ENCODE measurements at regions not wholly inside any gene's neighbourhood (a gene's known extent, or its start where the extent isn't known, plus 50 kb on each side); places are given as distances from the start of the nearest gene placed in this dataset.

- TF ChIP-seq ELF4 (CRISPR knock-in tag; IDR thresholded peaks at IDR 0.05; ENCODE audit: low read depth): no peak
- TF ChIP-seq FOXK1 (CRISPR knock-in tag; IDR thresholded peaks at IDR 0.05): no peak
Measured at GRCh38 chr13:33489563-33489962, 204.0 kb upstream of the STARD13 start (continued).

DNA sequence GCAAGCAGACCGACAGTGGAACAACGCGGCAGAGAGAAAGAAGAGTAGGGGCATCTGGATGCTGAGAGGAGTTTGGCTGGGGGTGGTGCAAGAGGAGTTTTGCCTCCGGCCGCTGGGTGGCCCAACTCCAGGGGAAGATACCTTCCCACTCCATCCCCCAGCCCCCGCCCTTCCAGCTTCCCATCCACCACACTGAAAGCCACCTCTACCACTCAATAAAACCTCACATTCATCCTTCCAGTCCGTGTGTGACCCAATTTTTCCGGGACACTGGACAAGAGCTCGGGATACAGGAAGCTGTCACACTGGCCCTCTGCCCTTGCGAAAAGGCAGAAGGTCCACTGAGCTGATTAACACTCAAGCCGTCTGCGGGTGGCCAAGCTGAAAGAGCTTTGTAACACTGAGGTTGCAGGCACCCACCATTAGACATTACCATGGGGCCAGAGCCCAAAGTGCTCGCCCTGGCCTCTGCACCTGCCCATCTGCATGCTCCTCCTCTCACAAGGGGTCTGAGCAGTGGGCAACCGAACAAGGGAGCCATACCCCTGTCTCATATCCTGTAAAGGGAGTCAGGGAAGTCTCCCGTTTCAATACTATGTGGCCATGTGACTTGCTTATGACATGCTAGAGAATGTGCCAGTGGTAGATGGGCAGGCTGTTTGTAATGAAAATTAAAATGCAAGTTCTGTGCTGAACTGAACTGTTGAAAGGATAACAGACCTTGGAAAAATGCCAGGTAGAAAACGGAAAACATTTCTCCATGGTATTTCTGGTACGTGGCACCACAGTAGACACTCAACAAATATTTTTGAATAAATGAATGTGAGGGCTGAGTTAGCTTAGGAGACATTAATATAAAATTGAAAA, 205.1 kb upstream of the STARD13 start:
- H3K27ac Mint-ChIP-seq: peak overlapping the region; percentile 96
- POLR2A ChIA-PET: interaction anchor here (0.6 kb wide), 1 partner anchor 251 kb away, joined by 3 read pairs; no protein-coding TSS in a partner anchor
- CTCF ChIA-PET: interaction anchor here (0.6 to 2.1 kb wide), 11 partner anchors 9 to 262 kb away, joined by 3 to 12 read pairs (median 3); no protein-coding TSS in a partner anchor

DNA sequence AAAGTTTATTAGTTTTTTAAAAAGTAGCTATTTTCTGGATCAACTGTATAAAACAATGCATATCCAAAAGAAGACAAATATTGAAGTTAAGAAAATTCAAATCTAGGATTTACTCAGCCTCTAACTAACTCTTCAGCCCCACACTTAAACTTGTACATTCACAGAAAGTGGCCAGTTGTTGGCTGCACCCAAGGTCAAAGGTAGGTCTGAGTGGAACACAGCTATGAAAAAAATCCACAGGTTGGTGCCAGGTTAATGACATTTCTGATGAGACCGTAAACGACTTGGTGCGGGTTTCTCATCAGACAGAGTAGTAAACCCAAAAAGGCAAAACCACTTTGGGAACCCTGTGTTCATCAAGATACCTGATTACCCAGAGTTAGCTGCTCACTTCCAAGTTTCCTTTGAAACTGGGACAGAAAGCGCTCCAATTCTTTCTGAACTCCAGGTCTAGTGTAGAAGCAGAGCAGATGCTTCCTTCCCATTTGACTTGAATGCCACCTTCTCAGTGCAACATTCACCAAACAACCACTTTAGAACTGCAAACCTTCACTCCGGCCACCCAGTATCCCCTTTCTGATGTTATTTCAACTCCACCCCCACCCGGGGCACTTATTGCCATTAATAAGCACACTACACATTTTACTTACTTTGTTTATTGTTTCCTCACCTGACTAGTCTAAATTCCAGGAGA, 208.3 kb upstream of the STARD13 start:
- peaks cover 36% of the 10 kb centered on the region for H3K4me1 Mint-ChIP-seq
- H3K4me3 Mint-ChIP-seq: no peak overlapping the region
- no peak overlapping the region for H3K27ac Mint-ChIP-seq
- H3K9me3 Mint-ChIP-seq: no peaks in the 10 kb centered on the region
- CTCF ChIA-PET: interaction anchor here (0.6 kb wide), 1 partner anchor 268 kb away, joined by 3 read pairs; no protein-coding TSS in a partner anchor
- TF ChIP-seq SMAD4 (CRISPR knock-in tag; IDR thresholded peaks at IDR 0.05) (no peak), CREB1 (CRISPR knock-in tag; IDR thresholded peaks at IDR 0.05) (no peak), NFE2L1 (CRISPR knock-in tag; IDR thresholded peaks at IDR 0.05) (no peak), JAZF1 (CRISPR knock-in tag; IDR thresholded peaks at IDR 0.05) (no peak), FOXK1 (CRISPR knock-in tag; IDR thresholded peaks at IDR 0.05) (no peak), ZNF396 (CRISPR knock-in tag; IDR thresholded peaks at IDR 0.05; ENCODE audit: borderline replicate concordance) (no peak), CTCF (IDR thresholded peaks at IDR 0.05) (no peak), SMAD3 (CRISPR knock-in tag; IDR thresholded peaks at IDR 0.05; ENCODE audit: borderline replicate concordance) (no peak), TP53 (CRISPR knock-in tag; IDR thresholded peaks at IDR 0.05) (no peak), NR1H2 (CRISPR knock-in tag; IDR thresholded peaks at IDR 0.05) (no peak), ELF4 (CRISPR knock-in tag; IDR thresholded peaks at IDR 0.05; ENCODE audit: low read depth) (no peak)
- TF ChIP-seq, protein P1, sequence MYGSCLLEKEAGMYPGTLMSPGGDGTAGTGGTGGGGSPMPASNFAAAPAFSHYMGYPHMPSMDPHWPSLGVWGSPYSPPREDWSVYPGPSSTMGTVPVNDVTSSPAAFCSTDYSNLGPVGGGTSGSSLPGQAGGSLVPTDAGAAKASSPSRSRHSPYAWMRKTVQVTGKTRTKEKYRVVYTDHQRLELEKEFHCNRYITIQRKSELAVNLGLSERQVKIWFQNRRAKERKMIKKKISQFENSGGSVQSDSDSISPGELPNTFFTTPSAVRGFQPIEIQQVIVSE (CRISPR knock-in tag; IDR thresholded peaks at IDR 0.05; ENCODE audit: borderline replicate concordance): no peak
- ATAC-seq: no peak
- H3K27me3 Mint-ChIP-seq (ENCODE audit: low read depth): no peaks in the 10 kb centered on the region; the same call in 1 of the 2 replicates
- H3K36me3 Mint-ChIP-seq: no peaks in the 10 kb centered on the region
- POLR2A ChIA-PET: no interaction called here
- no peak for DNase-seq (ENCODE audit: low spot score)

More for the DNA sequence above, 205.1 kb upstream of the STARD13 start:
- peaks cover 56% of the 10 kb centered on the region for H3K4me1 Mint-ChIP-seq
- H3K4me3 Mint-ChIP-seq: peak overlapping the region; percentile 57
- no peaks in the 10 kb centered on the region for H3K36me3 Mint-ChIP-seq
- no peaks in the 10 kb centered on the region for H3K9me3 Mint-ChIP-seq
- TF ChIP-seq USF2 (CRISPR knock-in tag; IDR thresholded peaks at IDR 0.05) (peak; percentile 46), CREB1 (CRISPR knock-in tag; IDR thresholded peaks at IDR 0.05) (no peak), SP1 (CRISPR knock-in tag; conservative IDR thresholded peaks at IDR 0.05) (0 out of 2 replicates have a peak, but pooled peaks have one; percentile 19)
- H3K27me3 Mint-ChIP-seq (ENCODE audit: low read depth): no peaks in the 10 kb centered on the region; the same call in 1 of the 2 replicates
- DNase-seq (ENCODE audit: low spot score): peak; percentile 76
- peak; percentile 95 for ATAC-seq

GRCh38 chr13:33494596-33495204, 209.1 kb upstream of the STARD13 start:
- ChIA-PET CTCF (no interaction called here), POLR2A (no interaction called here)
- H3K9me3 Mint-ChIP-seq: no peaks in the 10 kb centered on the region
- ATAC-seq: no peak
- peaks cover 27% of the 10 kb centered on the region for H3K4me1 Mint-ChIP-seq
- no peaks in the 10 kb centered on the region for H3K36me3 Mint-ChIP-seq
- H3K27ac Mint-ChIP-seq: no peak overlapping the region
- TF ChIP-seq ZNF219 (CRISPR knock-in tag; IDR thresholded peaks at IDR 0.05; ENCODE audit: borderline replicate concordance) (no peak), CREM (CRISPR knock-in tag; IDR thresholded peaks at IDR 0.05) (no peak), ESRRA (CRISPR knock-in tag; IDR thresholded peaks at IDR 0.05; ENCODE audit: borderline replicate concordance) (no peak), MXD4 (CRISPR knock-in tag; IDR thresholded peaks at IDR 0.05; ENCODE audit: borderline replicate concordance) (no peak), GTF2I (CRISPR knock-in tag; conservative IDR thresholded peaks at IDR 0.05) (no peak), ZNF317 (CRISPR knock-in tag; IDR thresholded peaks at IDR 0.05; ENCODE audit: borderline replicate concordance, low read depth) (no peak), ZNF416 (CRISPR knock-in tag; IDR thresholded peaks at IDR 0.05) (no peak), SMAD3 (CRISPR knock-in tag; IDR thresholded peaks at IDR 0.05; ENCODE audit: borderline replicate concordance) (no peak)
- H3K27me3 Mint-ChIP-seq (ENCODE audit: low read depth): no peaks in the 10 kb centered on the region
- DNase-seq (ENCODE audit: low spot score): no peak
- H3K4me3 Mint-ChIP-seq: no peak overlapping the region
